Stimulated activated CD8-positive, alpha-beta memory T cell treated with anti-CD3 and anti-CD28 coated beads, Interleukin-7, amount 100 ng/mL, for 24 hours (primary cell): ENCODE measurements at regions not wholly inside any gene's neighbourhood (a gene's known extent, or its start where the extent isn't known, plus 50 kb on each side); places are given as distances from the start of the nearest gene placed in this dataset.

Experiments used
- DNase-seq: peaks from one replicate; pipeline ENCODE4 v3.0.0-alpha.2; 2020; ENCODE audit warnings: low read depth

GRCh38 chr5:82702046-82702445 is 375.1 kb downstream of the TMEM167A start:
- DNase-seq, result no peak

- DNase-seq, result no peak
These were observed 377.5 kb downstream of the TMEM167A start for GRCh38 chr5:82699737-82700136.

- DNase-seq, result no peak
These were observed 379.2 kb downstream of the TMEM167A start for GRCh38 chr5:82698026-82698425.

- DNase-seq, result no peak
These were observed 382.4 kb downstream of the TMEM167A start for GRCh38 chr5:82694711-82695285.

GRCh38 chr5:82692826-82693225 is 384.4 kb downstream of the TMEM167A start:
- DNase-seq, result no peak

GRCh38 chr5:82684659-82685058 is 392.5 kb downstream of the TMEM167A start:
- DNase-seq, result no peak

- no peak for DNase-seq
These were observed 393.0 kb downstream of the TMEM167A start for GRCh38 chr5:82684165-82684564.

GRCh38 chr5:82679660-82680059 is 397.5 kb downstream of the TMEM167A start:
- no peak for DNase-seq

GRCh38 chr5:82676661-82677060 is 398.5 kb upstream of the RPS23 start:
- DNase-seq, result no peak

GRCh38 chr5:82674671-82675070 is 396.5 kb upstream of the RPS23 start:
- DNase-seq, result no peak

- no peak for DNase-seq
These were observed 395.1 kb upstream of the RPS23 start for GRCh38 chr5:82673057-82673809.

GRCh38 chr5:82670692-82671091 is 392.5 kb upstream of the RPS23 start:
- DNase-seq, result no peak

GRCh38 chr5:82669720-82670119 is 391.6 kb upstream of the RPS23 start:
- DNase-seq, result no peak

GRCh38 chr5:82666312-82666711 is 388.2 kb upstream of the RPS23 start:
- no peak for DNase-seq

GRCh38 chr5:82664732-82665131 is 386.6 kb upstream of the RPS23 start:
- DNase-seq, result no peak

GRCh38 chr5:82663225-82663624 is 385.1 kb upstream of the RPS23 start:
- DNase-seq, result no peak

GRCh38 chr5:82662340-82662739 is 384.2 kb upstream of the RPS23 start:
- DNase-seq, result no peak

GRCh38 chr5:82661933-82662332 is 383.8 kb upstream of the RPS23 start:
- DNase-seq, result no peak

- DNase-seq, result no peak
These were observed 383.3 kb upstream of the RPS23 start for GRCh38 chr5:82661462-82661861.

- no peak for DNase-seq
These were observed 381.0 kb upstream of the RPS23 start for GRCh38 chr5:82659115-82659514.

GRCh38 chr5:82657033-82657699 is 379.0 kb upstream of the RPS23 start:
- no peak for DNase-seq

GRCh38 chr5:82656341-82656761 is 378.2 kb upstream of the RPS23 start:
- DNase-seq, result no peak

GRCh38 chr5:82655078-82655477 is 376.9 kb upstream of the RPS23 start:
- no peak for DNase-seq
